GM19035 (cell line): ENCODE measurements at regions not wholly inside any gene's neighbourhood (a gene's known extent, or its start where the extent isn't known, plus 50 kb on each side); places are given as distances from the start of the nearest gene placed in this dataset.

Source experiments
- ATAC-seq: cut with Tn5 transposase; IDR thresholded peaks from one replicate; pipeline ENCODE4 v1.9.1; 2021; ENCODE audit not compliant: unreplicated experiment

DNA sequence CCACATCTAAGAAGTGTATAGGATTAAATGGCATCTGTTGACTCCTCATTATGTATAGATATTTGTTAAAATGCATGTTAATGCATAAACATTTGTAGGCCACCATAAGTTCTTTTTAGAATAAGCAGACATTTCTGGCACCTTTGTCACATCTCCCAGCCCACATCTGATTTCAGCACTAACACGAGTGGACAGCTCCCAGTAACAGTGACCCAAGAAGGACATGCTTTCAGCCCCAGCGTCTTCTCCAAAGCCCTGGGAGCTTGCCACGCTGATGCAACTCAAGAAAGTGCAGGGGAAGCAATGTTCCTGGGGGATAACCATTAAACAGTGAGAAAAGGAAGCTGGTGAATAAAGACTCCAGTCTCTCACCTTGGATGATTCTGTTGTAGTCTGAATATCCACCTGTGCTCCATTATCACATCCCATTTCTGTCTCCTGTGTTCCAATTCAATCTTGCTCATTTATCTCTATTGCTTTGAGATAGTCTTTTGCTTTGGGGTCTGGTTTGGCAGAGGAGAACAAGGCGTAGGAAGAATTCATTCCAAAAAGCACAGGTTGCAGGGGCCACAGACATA, 182.6 kb upstream of the THSD7B start:
- no peak for ATAC-seq

DNA sequence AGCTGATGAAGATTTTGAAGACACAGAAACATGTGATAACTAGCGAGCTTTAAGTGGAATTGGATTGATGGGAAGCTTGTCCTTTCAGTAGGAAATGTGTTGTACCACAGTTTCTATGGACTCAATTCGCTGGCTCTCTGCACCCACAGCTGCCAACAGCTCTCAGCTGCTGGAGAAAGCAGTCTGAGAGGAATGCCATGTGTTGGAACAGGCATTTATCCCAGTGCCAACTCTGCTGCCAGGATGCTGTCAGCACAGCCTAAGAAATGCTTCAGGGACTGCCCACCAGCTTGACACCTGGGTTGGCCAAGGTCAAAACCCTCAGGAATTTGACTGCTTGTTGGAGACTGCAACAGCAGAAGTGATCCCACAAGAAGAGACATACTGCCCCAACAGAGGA, 193.0 kb upstream of the THSD7B start:
- no peak for ATAC-seq

DNA sequence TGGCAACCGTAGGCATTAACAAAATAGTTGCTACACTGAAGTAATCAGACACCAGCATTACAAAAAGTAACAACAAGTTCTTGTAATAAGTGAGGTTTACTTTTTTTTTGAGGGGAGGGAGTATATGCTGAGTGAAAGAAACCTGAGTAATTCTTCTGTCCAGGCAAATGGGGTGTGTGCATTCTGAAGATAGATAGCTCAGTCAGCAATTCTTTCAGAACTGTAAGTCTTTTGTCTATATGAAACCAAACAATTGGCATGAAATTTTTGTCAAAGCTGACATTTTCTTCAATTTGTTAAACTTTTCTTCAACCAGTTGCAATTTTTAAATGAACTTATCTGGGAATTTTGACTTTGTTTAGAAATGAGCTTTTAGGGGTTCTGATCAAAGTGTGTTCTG, 208.1 kb upstream of the THSD7B start:
- no peak for ATAC-seq

DNA sequence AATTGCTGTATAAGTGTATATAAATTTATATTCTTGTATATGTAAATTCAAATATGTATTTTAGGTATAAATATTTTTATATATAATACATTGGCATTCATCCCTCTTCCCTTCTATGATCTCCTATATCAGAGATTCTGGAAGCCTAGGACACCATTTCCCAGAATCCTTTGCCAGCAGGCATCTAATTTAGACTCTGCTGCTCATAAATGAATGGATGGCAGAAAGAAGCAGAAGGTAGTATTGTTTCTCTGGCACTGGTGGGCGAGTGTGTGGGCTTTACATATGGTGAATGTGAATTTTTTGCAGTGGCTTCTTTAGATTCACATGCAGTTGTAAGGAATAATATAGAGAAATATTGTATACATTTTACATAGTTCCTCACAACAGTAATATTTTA, 215.2 kb upstream of the THSD7B start:
- no peak for ATAC-seq

DNA sequence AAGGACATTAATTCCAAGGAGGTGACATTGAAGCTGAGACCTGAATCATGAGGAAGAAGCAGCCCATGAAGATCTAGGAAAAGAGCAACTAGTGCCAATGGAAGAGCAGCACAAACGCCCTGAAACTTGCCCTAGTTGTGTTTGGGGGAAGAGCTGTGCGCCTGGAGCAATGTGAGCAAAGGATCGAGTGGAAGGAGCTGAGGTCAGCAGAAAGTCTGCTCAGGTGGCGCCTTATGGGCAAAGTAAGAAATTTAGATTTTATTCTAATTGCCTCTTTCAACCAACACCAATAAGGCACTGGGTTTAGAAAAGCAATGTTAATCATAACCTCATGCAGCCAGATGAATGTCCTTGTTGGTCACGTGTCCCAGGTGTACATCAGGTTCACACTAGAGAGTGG, 226.0 kb upstream of the THSD7B start:
- ATAC-seq: no peak

DNA sequence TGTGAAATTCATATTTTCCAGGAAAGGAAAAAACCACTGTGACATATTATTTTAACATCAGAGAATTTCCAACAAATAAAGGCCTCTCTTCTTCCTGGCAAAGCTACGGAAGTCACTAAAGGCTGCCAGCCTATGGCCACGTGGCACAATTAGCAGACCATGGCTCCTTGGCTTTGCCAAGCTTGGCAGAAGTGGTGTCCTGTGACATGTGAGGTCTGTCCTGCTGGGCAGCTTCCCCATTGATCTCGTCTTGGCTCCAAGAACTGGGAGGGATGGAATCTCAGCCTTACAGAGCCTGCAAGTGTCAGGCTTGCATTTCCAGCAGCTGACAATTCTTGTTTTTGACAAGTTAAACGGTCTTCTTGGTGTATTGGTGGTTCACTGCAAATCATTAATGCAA, 226.9 kb upstream of the THSD7B start:
- no peak for ATAC-seq

DNA sequence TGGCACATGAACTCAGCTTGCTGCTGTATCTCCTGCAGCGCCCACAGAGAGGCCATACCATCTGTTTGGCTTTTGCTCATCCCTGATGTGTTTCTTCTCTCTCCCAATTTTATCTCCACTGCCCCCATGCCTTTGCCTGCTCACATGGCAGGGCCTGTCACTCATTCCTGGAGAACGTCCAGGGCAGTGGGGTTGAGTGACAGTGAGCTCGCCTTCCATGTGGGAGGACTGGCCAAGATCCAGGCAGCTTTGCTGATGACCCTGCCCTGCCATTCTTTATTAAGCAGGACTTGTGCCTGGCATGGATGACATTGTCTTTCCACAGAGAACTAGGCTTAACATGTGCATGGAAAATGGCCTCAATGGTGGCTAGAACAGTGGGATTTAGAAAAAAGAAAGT, 230.5 kb upstream of the THSD7B start:
- no peak for ATAC-seq

DNA sequence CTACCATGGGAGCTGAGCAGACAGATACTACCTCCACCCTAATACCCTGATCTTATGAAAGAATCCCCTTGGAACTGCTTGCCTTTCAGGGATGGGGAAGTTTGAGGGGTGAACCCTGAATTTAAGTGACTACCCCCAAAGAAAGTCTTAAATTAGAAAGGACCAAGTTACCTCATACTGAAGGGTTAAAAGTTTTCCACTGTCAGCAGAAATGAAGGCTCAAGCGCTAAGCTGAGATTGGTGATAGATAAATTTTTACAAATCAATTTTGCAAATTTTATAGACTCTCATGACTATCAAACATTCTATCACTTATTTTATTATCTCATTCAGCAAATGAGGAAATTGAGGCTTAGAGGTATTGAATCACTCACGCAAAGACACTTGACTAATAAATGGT, 233.2 kb upstream of the THSD7B start:
- ATAC-seq: no peak

DNA sequence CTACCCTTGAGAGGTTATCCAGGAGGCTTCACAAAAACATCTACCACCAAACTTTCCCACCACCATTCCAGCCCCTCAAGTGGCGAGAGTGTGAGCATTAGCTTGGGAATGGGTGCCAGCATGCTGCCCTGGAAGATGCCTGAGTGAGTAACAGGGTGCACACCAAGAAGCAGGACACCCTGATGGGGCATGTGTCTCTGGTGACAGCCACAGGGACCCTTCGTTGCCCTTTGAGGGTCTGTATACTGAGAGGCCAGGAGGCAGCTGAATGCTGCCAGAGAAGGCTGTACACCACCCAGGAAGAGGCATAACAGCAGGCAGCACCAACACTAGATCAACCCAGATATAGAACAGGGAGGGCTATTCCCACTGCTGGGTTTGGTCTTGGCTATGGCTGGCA, 233.6 kb upstream of the THSD7B start:
- ATAC-seq: no peak

DNA sequence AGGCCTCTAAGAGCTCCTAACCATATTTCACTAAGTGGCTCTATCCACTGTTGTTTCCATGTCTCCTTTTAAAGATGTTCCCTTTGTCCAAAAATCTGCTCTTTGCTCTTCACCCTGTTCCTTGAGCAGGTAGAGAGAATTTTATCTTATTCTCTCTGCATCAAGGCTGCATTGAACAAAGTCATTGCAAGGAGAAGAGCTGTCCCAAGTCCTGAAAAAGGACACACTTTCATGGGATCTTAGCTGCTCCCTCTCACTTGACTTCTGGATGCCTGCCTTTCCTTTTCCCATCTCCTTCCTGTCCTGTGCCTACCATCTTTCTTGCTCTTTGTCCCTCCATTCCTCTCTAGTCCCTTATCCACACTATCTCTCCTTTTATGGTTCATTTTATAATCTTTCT, 235.2 kb upstream of the THSD7B start:
- no peak for ATAC-seq

DNA sequence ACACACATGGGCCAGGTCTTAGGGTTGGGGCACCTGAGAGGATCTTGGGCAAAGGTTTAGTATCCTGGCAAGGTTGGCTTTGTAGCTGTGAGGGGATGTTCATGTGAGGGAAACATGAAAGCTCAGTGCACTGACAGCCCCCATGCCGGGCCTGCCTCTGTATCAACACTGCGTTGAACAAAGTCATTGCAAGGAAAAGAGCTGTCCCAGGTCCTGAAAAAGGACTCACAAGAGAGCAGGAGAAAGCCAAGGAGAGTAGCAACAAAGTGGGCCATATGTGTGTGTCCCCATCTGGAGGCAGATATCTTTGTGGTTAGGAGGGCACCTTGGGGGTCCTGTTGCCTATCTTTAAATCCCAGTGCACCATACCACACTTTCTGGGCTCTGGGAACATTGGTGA, 237.8 kb upstream of the THSD7B start:
- no peak for ATAC-seq

DNA sequence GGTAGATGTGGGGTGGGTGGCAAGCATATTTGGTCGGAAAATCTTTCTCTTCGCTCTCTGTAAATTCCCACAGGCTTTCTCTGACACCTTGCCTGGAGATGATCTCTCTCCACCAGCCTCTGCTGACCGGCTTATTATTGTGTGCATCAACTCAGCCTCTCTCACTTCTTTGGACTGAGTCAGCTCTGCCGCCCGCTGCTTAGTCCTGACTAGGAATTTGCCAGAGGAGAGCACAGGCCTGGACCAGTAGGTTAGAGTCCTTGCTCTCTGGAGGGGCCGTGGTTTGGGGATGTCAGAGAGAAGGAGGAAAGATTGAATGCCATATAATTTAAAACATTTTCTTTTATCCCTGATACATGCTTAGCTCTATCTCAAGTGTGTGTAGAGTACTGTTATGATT, 242.6 kb upstream of the THSD7B start:
- ATAC-seq: no peak

DNA sequence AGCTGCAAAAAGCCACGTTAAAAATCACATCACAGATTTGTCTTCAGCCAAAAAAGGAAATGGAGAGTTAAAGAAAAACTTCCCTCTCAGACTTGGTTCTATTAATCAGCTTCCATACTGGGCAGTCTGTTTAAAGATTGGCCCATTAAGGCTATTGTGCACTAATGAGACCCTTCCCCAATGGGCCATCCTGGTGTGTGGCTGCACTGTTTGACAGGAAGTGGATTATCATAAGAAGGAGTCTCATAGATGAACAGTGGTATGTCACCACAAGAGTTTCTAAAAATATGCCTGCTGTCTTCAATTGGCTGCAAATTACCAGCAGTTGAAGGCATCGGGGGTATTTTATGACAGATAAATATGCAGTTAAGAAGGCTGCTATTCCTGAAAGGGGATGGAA, 247.6 kb upstream of the THSD7B start:
- no peak for ATAC-seq

DNA sequence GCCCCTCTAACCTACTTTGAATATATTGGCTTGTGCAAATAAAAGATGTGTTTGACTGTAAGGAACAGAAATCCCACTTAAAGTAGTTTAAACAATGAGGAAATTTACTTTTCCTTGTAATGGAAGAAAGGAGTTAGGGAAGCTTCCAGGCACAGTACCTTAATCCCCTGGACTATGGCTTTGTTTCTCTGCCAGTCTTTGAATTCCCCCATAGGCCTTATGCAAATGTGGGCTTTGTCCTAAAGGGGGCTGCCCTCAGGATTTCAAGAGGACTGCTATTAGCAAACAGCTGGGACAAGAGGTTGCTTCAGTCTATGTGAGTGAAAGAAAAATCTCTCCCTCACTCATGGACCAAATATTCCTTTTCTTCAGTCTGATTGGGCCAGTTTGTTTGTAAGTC, 255.1 kb upstream of the THSD7B start:
- no peak for ATAC-seq

DNA sequence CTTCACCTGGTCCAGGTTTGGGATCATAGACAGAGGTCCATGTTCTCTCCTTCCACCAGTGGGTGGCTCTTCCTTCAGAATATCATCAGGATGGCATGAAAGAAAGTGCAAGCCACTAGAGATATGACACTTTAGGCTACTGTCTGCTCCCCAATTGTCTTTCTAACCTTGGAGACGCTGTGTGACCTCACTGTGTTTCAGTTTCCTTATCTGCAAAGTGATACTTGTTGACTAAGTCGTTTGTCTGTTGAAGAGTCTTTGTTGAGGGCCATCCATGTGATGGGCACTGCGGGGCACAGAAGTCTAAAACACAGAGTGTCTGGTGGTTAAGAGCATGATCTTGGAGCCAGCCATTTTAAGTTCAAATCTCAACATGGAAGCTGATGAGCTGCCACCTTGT, 259.9 kb upstream of the THSD7B start:
- ATAC-seq: no peak

DNA sequence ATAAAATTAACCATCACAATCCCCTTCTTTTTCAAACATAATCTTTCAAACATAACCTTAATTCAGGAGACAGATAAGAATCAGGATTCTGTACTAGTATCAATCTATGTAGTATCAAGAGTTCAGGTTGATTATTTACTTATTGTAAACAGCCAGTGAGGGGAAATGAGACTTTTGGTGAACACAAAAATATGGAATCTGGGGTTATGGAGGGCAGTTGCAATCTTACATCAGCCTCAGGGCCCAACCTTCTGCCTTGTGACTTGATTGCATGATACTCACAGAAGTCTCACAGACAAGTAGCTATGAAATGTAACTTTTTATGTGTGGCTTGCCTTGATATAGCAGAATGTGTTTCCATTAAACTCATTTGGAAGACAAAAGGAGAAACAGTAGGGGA, 262.7 kb upstream of the THSD7B start:
- no peak for ATAC-seq

DNA sequence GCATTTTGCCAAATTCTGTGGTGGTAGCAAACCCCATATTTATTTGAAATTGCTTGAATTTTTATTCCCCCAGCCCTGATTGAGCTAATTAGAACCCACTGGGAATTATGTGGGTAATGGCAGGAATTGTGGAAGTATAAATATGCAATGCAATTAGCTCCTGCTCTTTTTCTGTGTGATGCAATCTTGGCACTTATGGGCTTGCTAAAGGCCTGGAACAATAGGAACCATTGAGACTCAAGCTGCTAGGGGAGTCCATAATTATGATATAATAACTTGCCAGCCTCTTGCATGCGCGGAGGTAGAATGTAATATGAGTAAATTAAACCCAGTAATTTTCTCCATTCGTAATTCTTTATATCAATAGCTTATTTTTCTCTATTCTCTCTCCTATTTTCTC, 267.6 kb upstream of the THSD7B start:
- no peak for ATAC-seq

DNA sequence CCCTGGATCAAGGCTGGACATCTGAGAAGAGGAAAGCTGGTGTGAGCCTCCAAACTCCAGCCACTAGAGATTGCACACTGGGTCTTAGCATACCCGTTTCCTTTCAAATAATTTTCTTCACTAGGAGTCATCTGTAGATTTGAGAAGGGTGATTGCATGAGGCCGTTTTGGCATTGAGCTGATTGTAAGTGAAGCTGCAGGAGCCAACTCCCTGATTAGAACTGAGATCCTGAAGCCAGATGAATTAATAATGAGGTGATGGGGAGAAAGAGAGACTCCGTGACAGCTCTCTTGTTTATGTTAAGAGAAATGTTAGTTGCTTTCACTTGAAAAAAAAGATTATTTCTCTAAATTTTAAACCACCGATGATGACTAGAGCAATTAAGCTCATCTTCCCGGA, 268.4 kb upstream of the THSD7B start:
- no peak for ATAC-seq

DNA sequence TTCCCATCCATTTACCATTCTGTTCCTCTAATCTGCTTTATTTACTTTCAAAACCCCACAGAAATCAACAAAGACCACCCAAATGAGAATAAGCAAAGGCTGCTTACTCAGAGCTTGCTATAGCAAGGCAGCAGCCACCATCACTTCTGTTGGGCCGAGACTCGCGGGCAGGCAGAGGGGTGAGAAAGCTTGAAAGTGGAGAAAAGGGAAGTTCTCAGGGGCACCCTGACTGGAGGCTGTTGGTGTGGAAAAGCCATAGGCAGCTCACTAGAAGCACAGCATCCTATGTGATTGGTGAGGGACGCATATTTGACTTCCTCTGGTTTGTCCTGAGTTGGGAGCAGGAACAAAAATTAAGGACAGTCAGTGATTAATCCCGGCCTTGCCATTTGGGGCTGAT, 269.7 kb upstream of the THSD7B start:
- no peak for ATAC-seq

DNA sequence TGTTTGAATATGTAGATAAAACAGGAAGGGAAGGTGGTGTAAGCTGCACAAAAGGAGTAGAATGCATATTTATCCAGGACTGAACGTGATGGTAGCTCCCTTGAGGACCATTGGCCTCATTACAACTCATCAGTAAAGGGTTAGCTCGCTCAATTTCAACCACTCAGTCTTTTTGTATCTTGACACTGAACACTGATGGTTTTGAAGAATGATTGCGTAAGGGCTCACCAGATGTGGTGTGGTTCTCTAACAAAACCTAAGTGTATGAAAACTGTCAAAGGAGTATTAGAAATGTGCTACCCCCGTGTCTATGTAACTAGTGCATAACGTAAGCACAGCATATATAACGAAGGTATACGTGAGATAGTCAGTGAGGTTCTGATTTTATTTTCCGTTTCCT, 272.4 kb upstream of the THSD7B start:
- no peak for ATAC-seq

DNA sequence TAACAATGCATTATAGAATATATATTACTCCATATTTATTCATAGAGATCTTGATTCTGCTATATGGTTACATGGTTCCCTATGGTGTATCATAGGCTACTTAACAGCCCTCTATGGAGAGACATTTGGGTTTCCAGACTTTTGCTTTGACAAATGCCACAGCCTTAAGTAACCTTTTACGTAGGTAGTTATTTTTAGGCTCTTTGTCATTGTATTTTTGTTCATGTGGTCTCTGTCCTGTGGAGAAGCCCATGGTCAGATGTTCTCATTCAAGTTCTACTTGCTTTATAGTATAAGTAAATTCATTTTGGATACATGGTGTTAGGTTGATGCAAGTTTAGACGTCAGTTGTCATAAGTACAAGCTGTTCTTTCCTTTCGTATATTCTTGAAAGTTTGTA, 275.2 kb upstream of the THSD7B start:
- ATAC-seq: no peak

DNA sequence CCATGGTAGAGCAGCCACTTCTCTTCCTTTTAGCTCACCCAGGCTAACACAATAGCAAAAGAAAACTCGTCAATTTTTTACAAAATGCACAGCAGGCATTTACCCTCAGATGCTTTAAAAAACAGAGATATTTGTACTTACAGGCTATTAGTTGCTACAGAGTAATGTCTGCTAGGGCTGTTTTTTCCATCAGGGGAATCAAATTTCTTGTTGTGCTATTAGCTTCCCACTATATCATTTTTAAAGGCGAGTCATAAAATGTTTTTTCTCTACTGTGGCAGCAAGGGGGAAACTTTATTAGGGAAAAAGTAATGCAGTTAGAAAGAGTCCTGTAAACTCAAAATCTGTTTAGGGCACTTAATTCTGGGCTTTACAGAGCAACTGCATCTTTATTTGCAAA, 277.9 kb upstream of the THSD7B start:
- no peak for ATAC-seq

DNA sequence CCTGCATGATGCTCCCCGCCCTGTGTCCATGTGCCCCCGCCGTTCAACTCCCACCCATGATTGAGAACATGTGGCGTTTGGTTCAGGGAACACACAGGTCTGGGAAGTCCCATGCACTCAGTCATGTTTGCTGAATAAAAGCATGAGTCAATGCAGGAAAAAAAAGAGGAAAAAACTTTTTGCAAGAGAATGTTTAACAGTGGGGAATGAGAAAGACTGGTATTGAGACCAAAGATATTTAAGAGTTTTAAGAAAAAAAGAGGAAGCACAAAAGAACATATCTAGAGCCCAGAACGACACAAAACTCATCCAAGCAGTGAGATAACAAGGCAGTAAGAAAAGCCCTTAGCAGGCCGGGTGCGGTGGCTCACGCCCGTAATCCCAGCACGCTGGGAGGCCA, 279.2 kb upstream of the THSD7B start:
- ATAC-seq: peak; percentile 52

DNA sequence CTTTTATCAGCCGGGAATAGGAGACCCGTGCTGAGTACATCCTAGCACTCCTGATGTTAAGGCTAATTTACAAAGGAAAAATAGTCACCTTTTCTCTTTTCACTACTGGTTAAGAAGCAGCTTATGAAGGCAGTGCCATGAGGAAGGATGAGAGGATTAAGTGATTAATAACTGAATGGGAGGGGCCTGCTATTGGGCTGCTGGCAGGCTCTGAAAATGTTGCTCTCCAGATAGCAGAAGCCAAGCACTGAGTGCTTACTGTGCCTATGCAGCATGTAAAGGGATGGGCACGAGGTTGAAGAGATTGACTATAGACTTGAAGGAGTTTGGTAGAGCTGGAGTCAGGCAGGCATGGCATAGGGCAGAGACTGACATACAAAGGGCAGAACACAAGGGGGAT, 282.4 kb upstream of the THSD7B start:
- ATAC-seq: no peak
